HCT116 (cell line): ENCODE measurements at regions not wholly inside any gene's neighbourhood (a gene's known extent, or its start where the extent isn't known, plus 50 kb on each side); places are given as distances from the start of the nearest gene placed in this dataset.

ENCODE experiments used
- ATAC-seq: fragments of 200-7000 bp; cut with Tn5 transposase; 2 replicates; pipeline ENCODE4 v1.9.1; 2020; ENCODE audit warnings: mild to moderate bottlenecking, moderate library complexity
- BruUV-seq: library from RNA; stranded (reverse); fragments of 400-500 nt; replicated peaks from 2 replicates; lab custom pipeline; 2021; lab: Mats Ljungman, UMichigan
- CTCF ChIA-PET: fragments of 300-600 bp; sonication (Branson Sonifier 250); formaldehyde crosslinking; loops from one replicate; lab custom pipeline; 2021; ENCODE audit warnings: antibody characterized with exemption; lab: Charles Lee
- POLR2A ChIA-PET: fragments of 300-600, 350-600 bp; sonication (Branson Sonifier 250); formaldehyde crosslinking; loops from one replicate; lab custom pipeline; 2021; ENCODE audit warnings: antibody characterized with exemption; lab: Charles Lee
- RAD21 ChIA-PET, 2 experiments: fragments of 300-600 bp; sonication (Branson Sonifier 250); formaldehyde crosslinking; loops; one replicate each; lab custom pipeline; 2023; ENCODE audit warnings: low total read pairs in 2 of 2; ENCODE audit not compliant: uncharacterized antibody in 2 of 2, unreplicated experiment in 2 of 2, low non-redundant PET in 1 of 2; lab: Charles Lee
- DNase-seq: peaks from one replicate; pipeline ENCODE4 v3.0.0-alpha.2; 2010; ENCODE audit warnings: low read depth, low spot score
- H2AFZ ChIP-seq: fragments of 200-600 bp; shearing (Covaris generic), sonication (generic); 2 replicates; pipeline ENCODE4 v1.6.1; 2017; ENCODE audit warnings: low read depth, mixed run types, mixed read lengths, antibody characterized with exemption, low read length; ENCODE audit not compliant: poor library complexity, severe bottlenecking
- H3K27ac ChIP-seq: 2 replicates; pipeline ENCODE4 v1.5.1; 2012; ENCODE audit warnings: low read depth, low read length
- H3K27me3 ChIP-seq: fragments of 200-600 bp; sonication (generic); 2 replicates; pipeline ENCODE4 v1.6.1; 2016; ENCODE audit warnings: mixed run types, low read length, mixed read lengths; ENCODE audit not compliant: insufficient read depth
- H3K36me3 ChIP-seq, 2 experiments: fragments of 200-500 bp in 1 of 2; fragments of 200-600 bp in 1 of 2; sonication (Bioruptor generic) in 1 of 2; sonication (generic) in 1 of 2; 2 replicates each; pipeline versions ENCODE4 v1.5.1 to v1.6.1; 2014 to 2016; ENCODE audit warnings: low read length in 2 of 2, inconsistent platforms in 1 of 2, mixed read lengths in 1 of 2, mixed run types in 1 of 2; ENCODE audit not compliant: insufficient read depth in 2 of 2, control insufficient read depth in 1 of 2
- H3K4me1 ChIP-seq, 2 experiments: fragments of 200-600 bp in 1 of 2; sonication (generic) in 1 of 2; 2 replicates each; pipeline versions ENCODE4 v1.5.1 to v1.6.1; 2012 to 2017; ENCODE audit warnings: low read length in 2 of 2, inconsistent platforms in 1 of 2, mild to moderate bottlenecking in 1 of 2, mixed read lengths in 1 of 2, mixed run types in 1 of 2, moderate library complexity in 1 of 2; ENCODE audit not compliant: insufficient read depth in 2 of 2, control insufficient read depth in 1 of 2
- H3K4me2 ChIP-seq: fragments of 200-600 bp; sonication (generic); 2 replicates; pipeline ENCODE4 v1.6.1; 2017; ENCODE audit warnings: mixed run types, low read length, mixed read lengths
- H3K4me3 ChIP-seq, 2 experiments: fragments of 200-600 bp in 1 of 2; sonication (generic) in 1 of 2; replicated peaks in 1 of 2; 2 replicates each; pipeline ENCODE4 v1.5.1; 2011 to 2016; ENCODE audit warnings: low read length in 2 of 2, control low read depth in 1 of 2, low read depth in 1 of 2, mild to moderate bottlenecking in 1 of 2, mixed read lengths in 1 of 2, mixed run types in 1 of 2
- H3K79me2 ChIP-seq: fragments of 200-600 bp; sonication (generic); 2 replicates; pipeline ENCODE4 v1.6.1; 2017; ENCODE audit warnings: mild to moderate bottlenecking, mixed run types, low read length, moderate library complexity, mixed read lengths; ENCODE audit not compliant: insufficient read depth
- H3K9ac ChIP-seq: fragments of 200-600 bp; sonication (generic); 2 replicates; pipeline ENCODE4 v1.6.1; 2016; ENCODE audit warnings: low read length, mixed read lengths
- H3K9me2 ChIP-seq: fragments of 200-600 bp; sonication (generic), shearing (Covaris generic); 2 replicates; pipeline ENCODE4 v1.6.1; 2017; ENCODE audit warnings: mixed run types, mild to moderate bottlenecking, moderate library complexity; ENCODE audit not compliant: insufficient read depth
- H3K9me3 ChIP-seq, 2 experiments: fragments of 200-500 bp in 1 of 2; fragments of 200-600 bp in 1 of 2; sonication (Bioruptor generic) in 1 of 2; sonication (generic) in 1 of 2; 2 replicates each; pipeline ENCODE4 v1.6.1; 2014 to 2017; ENCODE audit warnings: low read length in 2 of 2, mixed read lengths in 2 of 2, inconsistent platforms in 1 of 2, low read depth in 1 of 2, mild to moderate bottlenecking in 1 of 2, mixed run types in 1 of 2, moderate library complexity in 1 of 2; ENCODE audit not compliant: control insufficient read depth in 1 of 2, insufficient read depth in 1 of 2
- H4K20me1 ChIP-seq: fragments of 200-600 bp; sonication (generic), shearing (Covaris generic); 2 replicates; pipeline ENCODE4 v1.6.1; 2017; ENCODE audit warnings: mixed run types, mild to moderate bottlenecking, moderate library complexity; ENCODE audit not compliant: insufficient read depth
- ELF1 ChIP-seq: IDR thresholded peaks from 2 replicates; pipeline ENCODE4 v1.6.1; 2012; ENCODE audit warnings: low read depth, borderline replicate concordance
- POLR2AphosphoS5 ChIP-seq: IDR thresholded peaks from 2 replicates; pipeline ENCODE4 v1.6.1; 2011; ENCODE audit warnings: mild to moderate bottlenecking, low read depth, low read length, moderate library complexity
- RAD21 ChIP-seq: IDR thresholded peaks from 2 replicates; pipeline ENCODE4 v1.6.1; 2012; ENCODE audit warnings: low read depth, mild to moderate bottlenecking
- intact Hi-C: fragments of 100-400 bp; cut with micrococcal nuclease; formaldehyde crosslinking; loops from 2 replicates; pipeline ENCODE4 v1.10.0; 2022
- TF ChIP-seq, protein P1 (sequence below): IDR thresholded peaks from 2 replicates; pipeline ENCODE4 v1.6.1; 2012; ENCODE audit warnings: low read depth
- TF ChIP-seq, protein P2 (sequence below), 3 experiments: fragments of 200-600 bp in 1 of 3; sonication (generic) in 1 of 3; IDR thresholded peaks in 2 of 3; conservative IDR thresholded peaks in 1 of 3; 2 replicates each; pipeline ENCODE4 v1.5.1; 2012 to 2017; ENCODE audit warnings: low read depth in 2 of 3, low read length in 2 of 3, antibody characterized with exemption in 1 of 3, borderline replicate concordance in 1 of 3, control low read depth in 1 of 3, mild to moderate bottlenecking in 1 of 3, mixed read lengths in 1 of 3, mixed run types in 1 of 3, moderate library complexity in 1 of 3; ENCODE audit not compliant: insufficient read depth in 1 of 3

DNA sequence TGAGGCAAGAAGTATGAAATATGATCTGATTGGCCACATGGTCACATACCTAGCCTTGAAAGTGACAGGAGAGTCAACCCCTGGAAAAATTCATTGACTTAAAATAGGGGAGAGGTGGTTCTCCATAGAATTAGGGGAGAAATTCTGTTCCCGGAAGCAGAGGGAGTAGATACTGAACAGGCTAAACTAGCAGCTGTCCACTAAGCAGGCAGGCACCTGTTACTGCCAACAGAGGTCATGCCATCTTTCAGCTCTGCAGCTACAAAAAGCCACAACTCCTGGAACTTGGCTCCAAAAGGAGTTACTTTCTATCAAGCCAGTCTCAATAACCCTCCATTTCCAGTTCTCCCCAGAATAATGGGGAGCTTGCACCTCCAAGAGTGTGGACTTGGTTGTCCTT is 352.5 kb downstream of the MAFB start:
- Histone ChIP-seq H3K9ac (no peak overlapping the region), H3K4me3 (no peak overlapping the region), H3K9me3 (no peaks in the 10 kb centered on the region), H4K20me1 (no peaks in the 10 kb centered on the region), H2AFZ (no peak overlapping the region), H3K4me2 (no peak overlapping the region), H3K27ac (no peak overlapping the region), H3K9me2 (no peaks in the 10 kb centered on the region), H3K27me3 (0 out of 2 replicates have a peak, but pooled peaks cover 3% of the 10 kb centered on the region), H3K79me2 (no peaks in the 10 kb centered on the region), H3K36me3 (no peaks in the 10 kb centered on the region), H3K4me1 (no peaks in the 10 kb centered on the region)
- TF ChIP-seq POLR2AphosphoS5 (no peak), ELF1 (no peak), RAD21 (no peak)
- TF ChIP-seq, protein P1, sequence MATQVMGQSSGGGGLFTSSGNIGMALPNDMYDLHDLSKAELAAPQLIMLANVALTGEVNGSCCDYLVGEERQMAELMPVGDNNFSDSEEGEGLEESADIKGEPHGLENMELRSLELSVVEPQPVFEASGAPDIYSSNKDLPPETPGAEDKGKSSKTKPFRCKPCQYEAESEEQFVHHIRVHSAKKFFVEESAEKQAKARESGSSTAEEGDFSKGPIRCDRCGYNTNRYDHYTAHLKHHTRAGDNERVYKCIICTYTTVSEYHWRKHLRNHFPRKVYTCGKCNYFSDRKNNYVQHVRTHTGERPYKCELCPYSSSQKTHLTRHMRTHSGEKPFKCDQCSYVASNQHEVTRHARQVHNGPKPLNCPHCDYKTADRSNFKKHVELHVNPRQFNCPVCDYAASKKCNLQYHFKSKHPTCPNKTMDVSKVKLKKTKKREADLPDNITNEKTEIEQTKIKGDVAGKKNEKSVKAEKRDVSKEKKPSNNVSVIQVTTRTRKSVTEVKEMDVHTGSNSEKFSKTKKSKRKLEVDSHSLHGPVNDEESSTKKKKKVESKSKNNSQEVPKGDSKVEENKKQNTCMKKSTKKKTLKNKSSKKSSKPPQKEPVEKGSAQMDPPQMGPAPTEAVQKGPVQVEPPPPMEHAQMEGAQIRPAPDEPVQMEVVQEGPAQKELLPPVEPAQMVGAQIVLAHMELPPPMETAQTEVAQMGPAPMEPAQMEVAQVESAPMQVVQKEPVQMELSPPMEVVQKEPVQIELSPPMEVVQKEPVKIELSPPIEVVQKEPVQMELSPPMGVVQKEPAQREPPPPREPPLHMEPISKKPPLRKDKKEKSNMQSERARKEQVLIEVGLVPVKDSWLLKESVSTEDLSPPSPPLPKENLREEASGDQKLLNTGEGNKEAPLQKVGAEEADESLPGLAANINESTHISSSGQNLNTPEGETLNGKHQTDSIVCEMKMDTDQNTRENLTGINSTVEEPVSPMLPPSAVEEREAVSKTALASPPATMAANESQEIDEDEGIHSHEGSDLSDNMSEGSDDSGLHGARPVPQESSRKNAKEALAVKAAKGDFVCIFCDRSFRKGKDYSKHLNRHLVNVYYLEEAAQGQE: no peak
- TF ChIP-seq, protein P2, sequence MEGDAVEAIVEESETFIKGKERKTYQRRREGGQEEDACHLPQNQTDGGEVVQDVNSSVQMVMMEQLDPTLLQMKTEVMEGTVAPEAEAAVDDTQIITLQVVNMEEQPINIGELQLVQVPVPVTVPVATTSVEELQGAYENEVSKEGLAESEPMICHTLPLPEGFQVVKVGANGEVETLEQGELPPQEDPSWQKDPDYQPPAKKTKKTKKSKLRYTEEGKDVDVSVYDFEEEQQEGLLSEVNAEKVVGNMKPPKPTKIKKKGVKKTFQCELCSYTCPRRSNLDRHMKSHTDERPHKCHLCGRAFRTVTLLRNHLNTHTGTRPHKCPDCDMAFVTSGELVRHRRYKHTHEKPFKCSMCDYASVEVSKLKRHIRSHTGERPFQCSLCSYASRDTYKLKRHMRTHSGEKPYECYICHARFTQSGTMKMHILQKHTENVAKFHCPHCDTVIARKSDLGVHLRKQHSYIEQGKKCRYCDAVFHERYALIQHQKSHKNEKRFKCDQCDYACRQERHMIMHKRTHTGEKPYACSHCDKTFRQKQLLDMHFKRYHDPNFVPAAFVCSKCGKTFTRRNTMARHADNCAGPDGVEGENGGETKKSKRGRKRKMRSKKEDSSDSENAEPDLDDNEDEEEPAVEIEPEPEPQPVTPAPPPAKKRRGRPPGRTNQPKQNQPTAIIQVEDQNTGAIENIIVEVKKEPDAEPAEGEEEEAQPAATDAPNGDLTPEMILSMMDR (IDR thresholded peaks at IDR 0.05 in 2 of 3, conservative IDR thresholded peaks at IDR 0.05 in 1 of 3; ENCODE audit: borderline replicate concordance in 1 of 3, insufficient read depth in 1 of 3, low read depth in 2 of 3, low read length in 2 of 3): no peak
- ChIA-PET POLR2A (no interaction called here), RAD21 (no interaction called here), CTCF (no interaction called here)
- intact Hi-C loops: no loop called here
- DNase-seq (no peak), ATAC-seq (no peak)
- BruUV-seq: no TSS peak
